Parathyroid adenoma (tissue), 2 donors: ENCODE measurements at regions not wholly inside any gene's neighbourhood (a gene's known extent, or its start where the extent isn't known, plus 50 kb on each side); places are given as distances from the start of the nearest gene placed in this dataset.

Experiments used
- H2AFZ ChIP-seq: fragments of 300-600 bp; sonication (generic); one replicate; pipeline ENCODE4 v1.7.0; 2017; ENCODE audit warnings: antibody characterized with exemption, mild to moderate bottlenecking
- H3K27ac ChIP-seq: fragments of 300-600 bp; sonication (generic); one replicate; pipeline ENCODE4 v1.7.0; 2017
- H3K27me3 ChIP-seq: fragments of 300-600 bp; sonication (generic); one replicate; pipeline ENCODE4 v1.7.0; 2017; ENCODE audit warnings: low read length; ENCODE audit not compliant: control insufficient read depth, insufficient read depth
- H3K36me3 ChIP-seq: fragments of 300-600 bp; sonication (generic); one replicate; pipeline ENCODE4 v1.7.0; 2017; ENCODE audit warnings: low read length; ENCODE audit not compliant: control insufficient read depth, insufficient read depth
- H3K4me1 ChIP-seq: fragments of 300-600 bp; sonication (generic); one replicate; pipeline ENCODE4 v1.7.0; 2017; ENCODE audit warnings: control low read depth
- H3K4me2 ChIP-seq: fragments of 300-600 bp; sonication (generic); one replicate; pipeline ENCODE4 v1.7.0; 2017; ENCODE audit warnings: low read length
- H3K4me3 ChIP-seq: fragments of 300-600 bp; sonication (generic); one replicate; pipeline ENCODE4 v1.7.0; 2017; ENCODE audit warnings: low read depth, low read length
- H3K79me2 ChIP-seq: fragments of 300-600 bp; sonication (generic); one replicate; pipeline ENCODE4 v1.7.0; 2017; ENCODE audit warnings: control low read depth
- H3K9ac ChIP-seq: fragments of 300-600 bp; sonication (generic); one replicate; pipeline ENCODE4 v1.7.0; 2017; ENCODE audit warnings: mild to moderate bottlenecking
- H3K9me3 ChIP-seq: fragments of 300-600 bp; sonication (generic); one replicate; pipeline ENCODE4 v1.7.0; 2017; ENCODE audit warnings: low read length; ENCODE audit not compliant: control insufficient read depth
- TF ChIP-seq, protein P1 (sequence below): fragments of 300-600 bp; sonication (generic); IDR thresholded peaks from one replicate; pipeline ENCODE4 v1.7.0; 2017; ENCODE audit warnings: antibody characterized with exemption, mild to moderate bottlenecking
- donor health status: primary hyperparathyroidism.

DNA sequence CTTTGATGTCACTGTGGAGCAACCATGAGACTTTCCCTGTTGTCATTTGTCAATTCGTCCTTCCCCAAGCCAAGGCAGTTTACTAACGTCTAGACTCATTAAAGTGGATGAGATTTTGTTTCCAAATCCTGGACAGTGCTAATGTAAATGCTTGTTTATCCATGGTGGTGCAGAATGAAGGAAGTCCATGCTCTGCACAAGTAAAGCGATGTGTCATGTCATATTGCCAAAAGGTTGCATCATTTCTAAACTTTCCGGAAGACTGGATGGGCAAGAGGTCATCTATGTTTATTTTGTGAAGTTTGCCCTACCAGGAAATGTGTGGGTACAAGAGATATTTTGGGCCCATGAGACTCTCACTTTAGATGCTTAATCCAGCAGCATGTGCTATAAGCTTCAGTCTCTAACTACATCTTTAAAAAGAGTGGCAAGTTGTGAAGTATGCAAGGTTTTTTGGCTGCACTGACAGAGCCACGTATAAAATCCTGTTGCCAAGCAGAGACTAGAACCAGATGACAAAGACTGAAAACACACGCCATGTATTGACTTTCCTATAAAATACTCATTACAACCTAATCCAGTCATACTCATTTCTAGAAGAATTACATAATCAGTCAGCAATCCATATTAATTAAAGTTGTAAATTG, 72.1 kb upstream of the FNDC3B start:
- no peaks in the 10 kb centered on the region for H3K36me3 ChIP-seq
- H3K27ac ChIP-seq = no peak overlapping the region
- H3K4me2 ChIP-seq = no peak overlapping the region
- TF ChIP-seq, protein P1, sequence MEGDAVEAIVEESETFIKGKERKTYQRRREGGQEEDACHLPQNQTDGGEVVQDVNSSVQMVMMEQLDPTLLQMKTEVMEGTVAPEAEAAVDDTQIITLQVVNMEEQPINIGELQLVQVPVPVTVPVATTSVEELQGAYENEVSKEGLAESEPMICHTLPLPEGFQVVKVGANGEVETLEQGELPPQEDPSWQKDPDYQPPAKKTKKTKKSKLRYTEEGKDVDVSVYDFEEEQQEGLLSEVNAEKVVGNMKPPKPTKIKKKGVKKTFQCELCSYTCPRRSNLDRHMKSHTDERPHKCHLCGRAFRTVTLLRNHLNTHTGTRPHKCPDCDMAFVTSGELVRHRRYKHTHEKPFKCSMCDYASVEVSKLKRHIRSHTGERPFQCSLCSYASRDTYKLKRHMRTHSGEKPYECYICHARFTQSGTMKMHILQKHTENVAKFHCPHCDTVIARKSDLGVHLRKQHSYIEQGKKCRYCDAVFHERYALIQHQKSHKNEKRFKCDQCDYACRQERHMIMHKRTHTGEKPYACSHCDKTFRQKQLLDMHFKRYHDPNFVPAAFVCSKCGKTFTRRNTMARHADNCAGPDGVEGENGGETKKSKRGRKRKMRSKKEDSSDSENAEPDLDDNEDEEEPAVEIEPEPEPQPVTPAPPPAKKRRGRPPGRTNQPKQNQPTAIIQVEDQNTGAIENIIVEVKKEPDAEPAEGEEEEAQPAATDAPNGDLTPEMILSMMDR = no peak
- no peaks in the 10 kb centered on the region for H3K79me2 ChIP-seq
- H2AFZ ChIP-seq = no peak overlapping the region
- H3K9ac ChIP-seq = no peak overlapping the region
- no peak overlapping the region for H3K4me3 ChIP-seq
- H3K27me3 ChIP-seq = no peaks in the 10 kb centered on the region
- no peaks in the 10 kb centered on the region for H3K4me1 ChIP-seq
- no peaks in the 10 kb centered on the region for H3K9me3 ChIP-seq

DNA sequence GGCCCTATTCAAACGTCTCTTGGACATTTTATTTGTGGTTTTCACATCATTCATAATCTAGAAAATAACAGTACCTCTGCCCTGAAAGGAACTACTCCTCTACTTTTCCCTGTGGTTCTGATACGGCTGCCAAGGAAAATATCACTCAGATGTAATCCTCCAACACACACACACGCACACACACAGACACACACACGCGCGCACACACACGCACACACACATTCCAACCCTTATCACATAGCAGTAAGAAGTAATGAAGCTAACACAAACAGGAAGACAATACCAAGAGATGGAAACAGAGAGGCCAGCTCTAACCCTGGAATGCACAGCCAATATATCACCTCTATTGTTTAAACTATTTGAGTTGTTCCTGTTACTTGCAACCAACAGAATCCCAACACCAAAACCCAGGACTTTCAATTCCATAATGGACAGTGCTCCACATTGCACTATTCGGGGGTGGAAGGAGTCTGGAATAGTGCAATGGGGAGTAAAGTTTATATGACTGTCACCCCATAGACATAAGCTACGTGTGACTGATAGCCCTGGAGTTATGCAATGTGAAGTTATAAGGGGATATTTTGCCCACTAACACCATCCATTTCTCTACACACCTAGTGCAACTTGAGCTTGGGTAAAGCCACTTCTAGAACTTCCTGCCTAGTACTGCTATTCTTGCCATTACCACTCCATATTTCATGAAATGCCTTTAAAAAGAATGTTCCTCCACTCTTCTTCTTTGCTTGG, 71.3 kb upstream of the FNDC3B start:
- Histone ChIP-seq H3K9ac (no peak overlapping the region), H3K4me2 (no peak overlapping the region), H3K4me1 (no peaks in the 10 kb centered on the region), H3K9me3 (no peaks in the 10 kb centered on the region), H2AFZ (no peak overlapping the region), H3K27ac (no peak overlapping the region), H3K4me3 (no peak overlapping the region), H3K36me3 (no peaks in the 10 kb centered on the region), H3K27me3 (no peaks in the 10 kb centered on the region), H3K79me2 (no peaks in the 10 kb centered on the region)
- TF ChIP-seq, protein P1 = no peak

DNA sequence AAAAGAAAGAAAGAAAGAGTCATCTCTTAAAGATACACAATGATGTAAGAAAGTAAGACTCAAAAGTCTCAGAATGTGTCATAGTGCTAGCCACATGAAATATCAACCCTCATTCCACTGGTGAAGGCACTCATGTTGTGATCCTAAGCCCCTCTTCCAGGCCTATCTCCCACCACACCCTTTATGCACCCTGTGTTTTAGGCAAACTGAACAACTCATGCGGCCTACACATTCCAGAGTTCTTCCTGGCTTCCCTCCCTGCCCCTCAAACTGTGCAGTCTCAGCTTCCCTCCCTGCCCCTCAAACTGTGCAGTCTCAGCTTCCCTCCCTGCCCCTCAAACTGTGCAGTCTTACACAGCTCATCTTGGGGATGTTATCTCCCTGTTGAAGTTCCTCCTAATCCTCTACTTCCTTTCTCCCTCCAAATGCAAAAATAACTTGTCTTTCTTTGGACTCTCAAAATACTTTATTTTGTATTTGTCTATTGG, 69.0 kb upstream of the FNDC3B start:
- no peak overlapping the region for H2AFZ ChIP-seq
- no peak overlapping the region for H3K9ac ChIP-seq
- no peaks in the 10 kb centered on the region for H3K36me3 ChIP-seq
- H3K4me1 ChIP-seq = no peaks in the 10 kb centered on the region
- TF ChIP-seq, protein P1 = no peak
- no peak overlapping the region for H3K4me3 ChIP-seq
- no peaks in the 10 kb centered on the region for H3K9me3 ChIP-seq
- H3K4me2 ChIP-seq = no peak overlapping the region
- H3K79me2 ChIP-seq = no peaks in the 10 kb centered on the region
- no peak overlapping the region for H3K27ac ChIP-seq
- no peaks in the 10 kb centered on the region for H3K27me3 ChIP-seq

DNA sequence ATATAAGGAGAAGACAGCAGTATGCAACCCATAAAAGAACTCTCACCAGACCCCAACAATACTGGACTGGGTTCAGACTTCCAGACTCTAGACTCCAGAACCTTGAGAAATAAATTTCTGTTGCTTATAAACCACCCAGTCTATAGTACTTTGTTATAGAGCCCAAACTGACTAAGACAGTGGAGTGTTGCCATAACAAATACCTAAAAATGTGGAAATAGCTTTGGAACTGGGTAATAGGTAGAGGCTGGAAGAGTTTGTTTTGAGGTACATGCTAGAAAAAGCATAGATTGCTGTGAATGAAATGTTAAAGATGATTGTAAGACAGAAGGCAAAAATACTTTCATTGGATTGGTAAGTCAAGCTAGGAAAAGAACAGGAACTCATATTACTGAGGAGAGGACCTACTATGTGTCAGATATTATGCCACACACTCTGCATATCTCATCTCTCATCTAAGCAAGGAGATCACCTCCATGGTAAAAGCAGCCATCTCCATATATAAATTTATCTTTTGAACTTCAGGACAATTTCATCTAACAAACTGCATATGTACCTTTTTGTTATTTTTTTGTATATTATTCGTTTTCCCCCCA, 67.4 kb upstream of the FNDC3B start:
- Histone ChIP-seq H2AFZ (no peak overlapping the region), H3K79me2 (no peaks in the 10 kb centered on the region), H3K36me3 (no peaks in the 10 kb centered on the region), H3K27ac (no peak overlapping the region), H3K9me3 (no peaks in the 10 kb centered on the region), H3K4me2 (no peak overlapping the region), H3K27me3 (no peaks in the 10 kb centered on the region), H3K4me1 (no peaks in the 10 kb centered on the region), H3K4me3 (no peak overlapping the region), H3K9ac (no peak overlapping the region)
- TF ChIP-seq, protein P1 = no peak
